K562 (cell line): ENCODE measurements at regions not wholly inside any gene's neighbourhood (a gene's known extent, or its start where the extent isn't known, plus 50 kb on each side); places are given as distances from the start of the nearest gene placed in this dataset.

ENCODE experiments used
- EZH2 ChIP-seq: IDR thresholded peaks from 2 replicates; pipeline ENCODE4 v1.6.1; 2012; ENCODE audit warnings: low read depth, mild to moderate bottlenecking, inconsistent platforms, low read length, borderline replicate concordance
- MAX ChIP-seq: sonication (generic); formaldehyde crosslinking; IDR thresholded peaks from 2 replicates; pipeline ENCODE4 v1.9.0; 2022; ENCODE audit warnings: mild to moderate bottlenecking, missing genetic modification reagents
- NKRF ChIP-seq: fragments of 450-650 bp; IDR thresholded peaks from 2 replicates; pipeline ENCODE4 v1.6.1; 2016; ENCODE audit warnings: borderline replicate concordance
- NR1H2 ChIP-seq: sonication (generic); formaldehyde crosslinking; IDR thresholded peaks from 2 replicates; pipeline ENCODE4 v1.4.0; 2020; ENCODE audit warnings: mild to moderate bottlenecking, missing genetic modification reagents
- POLR2A ChIP-seq: fragments of 450-650 bp; conservative IDR thresholded peaks from 2 replicates; pipeline ENCODE4 v1.6.1; 2016
- POU5F1 ChIP-seq: fragments of 150-350 bp; IDR thresholded peaks from 2 replicates; pipeline ENCODE4 v1.6.1; 2014; ENCODE audit warnings: borderline replicate concordance, low read length, low read depth, mild to moderate bottlenecking; ENCODE audit not compliant: partially characterized antibody
- SRSF7 ChIP-seq: fragments of 200-400 bp; formaldehyde crosslinking; optimal IDR thresholded peaks from 2 replicates; pipeline ENCODE3; 2017; ENCODE audit warnings: mild to moderate bottlenecking, low read depth, low read length
- STAT6 ChIP-seq: sonication (generic); formaldehyde crosslinking; IDR thresholded peaks from 2 replicates; pipeline ENCODE4 v1.8.1; 2023; ENCODE audit warnings: mild to moderate bottlenecking, missing genetic modification reagents
- ZNF311 ChIP-seq: fragments of 250-450 bp; sonication (Bioruptor Pico); IDR thresholded peaks from 2 replicates; pipeline ENCODE4 v1.4.0; 2020; ENCODE audit warnings: mild to moderate bottlenecking, moderate library complexity

- TF ChIP-seq STAT6, result no peak
- TF ChIP-seq POLR2A, result no peak
- TF ChIP-seq NR1H2, result no peak
- TF ChIP-seq SRSF7, result no peak
- TF ChIP-seq POU5F1, result no peak
- TF ChIP-seq NKRF, result no peak
- no peak for TF ChIP-seq MAX
- no peak for TF ChIP-seq ZNF311 (CRISPR knock-in tag)
- no peak for TF ChIP-seq EZH2
Measured at GRCh38 chr20:11170565-11170964, 496.8 kb upstream of the JAG1 start.
